ENCODE measurements at regions not wholly inside any gene's neighbourhood (a gene's known extent, or its start where the extent isn't known, plus 50 kb on each side); places are given as distances from the start of the nearest gene placed in this dataset.

DNA sequence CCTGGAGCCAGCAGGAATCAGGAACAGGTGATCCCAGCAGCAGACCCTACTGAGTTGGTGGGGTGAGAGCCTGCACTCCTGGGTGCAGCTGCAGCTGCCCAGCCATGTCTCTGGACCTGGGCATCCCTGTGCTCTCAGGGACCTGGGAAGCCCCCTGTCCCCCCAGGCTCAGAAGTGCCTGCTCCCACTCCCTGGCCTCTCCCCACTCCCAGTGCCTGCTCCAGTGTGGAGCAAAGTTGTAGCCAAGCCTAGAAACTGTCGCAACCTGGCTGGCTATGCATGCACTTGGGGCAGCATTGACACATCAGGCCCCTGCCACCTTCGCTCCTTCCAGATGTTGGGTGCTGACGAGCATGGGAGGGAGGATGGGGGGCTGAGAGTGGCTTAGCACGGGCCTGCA is 1124.7 kb upstream of the ACVR2A start:
- TF ChIP-seq, protein P1, sequence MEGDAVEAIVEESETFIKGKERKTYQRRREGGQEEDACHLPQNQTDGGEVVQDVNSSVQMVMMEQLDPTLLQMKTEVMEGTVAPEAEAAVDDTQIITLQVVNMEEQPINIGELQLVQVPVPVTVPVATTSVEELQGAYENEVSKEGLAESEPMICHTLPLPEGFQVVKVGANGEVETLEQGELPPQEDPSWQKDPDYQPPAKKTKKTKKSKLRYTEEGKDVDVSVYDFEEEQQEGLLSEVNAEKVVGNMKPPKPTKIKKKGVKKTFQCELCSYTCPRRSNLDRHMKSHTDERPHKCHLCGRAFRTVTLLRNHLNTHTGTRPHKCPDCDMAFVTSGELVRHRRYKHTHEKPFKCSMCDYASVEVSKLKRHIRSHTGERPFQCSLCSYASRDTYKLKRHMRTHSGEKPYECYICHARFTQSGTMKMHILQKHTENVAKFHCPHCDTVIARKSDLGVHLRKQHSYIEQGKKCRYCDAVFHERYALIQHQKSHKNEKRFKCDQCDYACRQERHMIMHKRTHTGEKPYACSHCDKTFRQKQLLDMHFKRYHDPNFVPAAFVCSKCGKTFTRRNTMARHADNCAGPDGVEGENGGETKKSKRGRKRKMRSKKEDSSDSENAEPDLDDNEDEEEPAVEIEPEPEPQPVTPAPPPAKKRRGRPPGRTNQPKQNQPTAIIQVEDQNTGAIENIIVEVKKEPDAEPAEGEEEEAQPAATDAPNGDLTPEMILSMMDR (IDR thresholded peaks at IDR 0.05), result no peak
- no peak for TF ChIP-seq POLR2A (IDR thresholded peaks at IDR 0.05)

Measured in Peyer's patch (tissue), 4 donors.